K562 (cell line): ENCODE measurements at regions not wholly inside any gene's neighbourhood (a gene's known extent, or its start where the extent isn't known, plus 50 kb on each side); places are given as distances from the start of the nearest gene placed in this dataset.

Experiments
- ATAC-seq: fragments of 200-7000 bp; cut with Tn5 transposase; 3 replicates; pipeline ENCODE4 v1.9.1; 2020; ENCODE audit warnings: moderate library complexity
- BruUV-seq: library from RNA; stranded (reverse); fragments of 400-500 nt; replicated peaks from 2 replicates; lab custom pipeline; 2021; lab: Mats Ljungman, UMichigan
- CTCF ChIA-PET: fragments of 300-600 bp; formaldehyde crosslinking; extraction: SDS; loops from one replicate; lab custom pipeline; 2021; ENCODE audit warnings: low intra/inter-chr PET ratio; lab: Yijun Ruan, JAX
- POLR2A ChIA-PET: fragments of 300-600, 350-650 bp; sonication (Branson Sonifier 250); formaldehyde crosslinking; extraction: SDS; loops from one replicate; lab custom pipeline; 2021; ENCODE audit warnings: antibody characterized with exemption, inconsistent platforms; lab: Yijun Ruan, JAX
- DNase-seq, 4 experiments: peaks; one replicate each; pipeline versions ENCODE4 v3.0.0 to v3.0.0-alpha.2; 2011 to 2018; ENCODE audit warnings: low spot score in 3 of 4, mixed read lengths in 3 of 4; ENCODE audit errors: extremely low read depth in 1 of 4
- FAIRE-seq: peaks from 2 replicates; lab custom pipeline; 2011; peaks lifted over from hg19 to GRCh38; lab: Jason Lieb, UNC
- H2AFZ ChIP-seq: 2 replicates; pipeline ENCODE4 v1.6.0; 2011; ENCODE audit warnings: low read depth, low read length, control low read depth, inconsistent platforms
- H3K27ac ChIP-seq: fragments of 200-600 bp; 3 replicates; pipeline ENCODE4 v1.8.0; 2011; ENCODE audit warnings: low read depth, mild to moderate bottlenecking, control low read depth, inconsistent platforms, low read length, moderate library complexity, mixed read lengths; ENCODE audit errors: extremely low read depth
- H3K27me3 ChIP-seq, 2 experiments: fragments of 300-600 bp in 1 of 2; 2 replicates in 1 of 2; 3 replicates in 1 of 2; pipeline versions ENCODE4 v1.6.0 to v1.8.0; 2011; ENCODE audit warnings: inconsistent platforms in 2 of 2, low read length in 2 of 2, mild to moderate bottlenecking in 1 of 2, mixed read lengths in 1 of 2, moderate library complexity in 1 of 2; ENCODE audit not compliant: control insufficient read depth in 2 of 2, insufficient read depth in 2 of 2
- H3K36me3 ChIP-seq: fragments of 300-600 bp; 3 replicates; pipeline ENCODE4 v1.8.0; 2011; ENCODE audit warnings: mild to moderate bottlenecking, low read length, inconsistent platforms; ENCODE audit not compliant: control insufficient read depth, insufficient read depth
- H3K4me1 ChIP-seq, 2 experiments: fragments of 200-600 bp in 1 of 2; replicated peaks in 1 of 2; 2 replicates in 1 of 2; 3 replicates in 1 of 2; pipeline versions ENCODE4 v1.5.1 to v1.8.0; 2011; ENCODE audit warnings: inconsistent platforms in 2 of 2, low read length in 2 of 2, mild to moderate bottlenecking in 1 of 2, mixed read lengths in 1 of 2, moderate library complexity in 1 of 2; ENCODE audit not compliant: control insufficient read depth in 2 of 2, insufficient read depth in 2 of 2
- H3K4me2 ChIP-seq: 2 replicates; pipeline ENCODE4 v1.6.1; 2011; ENCODE audit warnings: low read length, control low read depth, inconsistent platforms, mixed read lengths; ENCODE audit not compliant: insufficient read depth
- H3K4me3 ChIP-seq: fragments of 200-600 bp; sonication (generic), shearing (Covaris generic); 2 replicates; pipeline ENCODE4 v1.5.1; 2016; ENCODE audit warnings: control low read depth, inconsistent platforms
- H3K79me2 ChIP-seq: fragments of 200-600 bp; 3 replicates; pipeline ENCODE4 v1.8.0; 2011; ENCODE audit warnings: low read length, inconsistent platforms; ENCODE audit not compliant: control insufficient read depth, insufficient read depth
- H3K9ac ChIP-seq, 2 experiments: 2 replicates each; pipeline versions ENCODE4 v1.6.0 to v1.6.1; 2011; ENCODE audit warnings: low read depth in 2 of 2, low read length in 2 of 2, control low read depth in 1 of 2, inconsistent platforms in 1 of 2, mild to moderate bottlenecking in 1 of 2, mixed read lengths in 1 of 2; ENCODE audit not compliant: insufficient read depth in 1 of 2
- H3K9me1 ChIP-seq: one replicate; pipeline ENCODE4 v1.6.0; 2011; ENCODE audit warnings: inconsistent platforms, mild to moderate bottlenecking, low read length, moderate library complexity; ENCODE audit not compliant: control insufficient read depth, insufficient read depth
- H3K9me3 ChIP-seq: replicated peaks from 2 replicates; pipeline ENCODE4 v1.5.1; 2011; ENCODE audit warnings: low read depth, low read length, inconsistent platforms; ENCODE audit not compliant: control insufficient read depth, insufficient read depth
- H4K20me1 ChIP-seq: replicated peaks from 2 replicates; pipeline ENCODE4 v1.6.1; 2011; ENCODE audit warnings: low read length, inconsistent platforms, mixed read lengths; ENCODE audit not compliant: control insufficient read depth, insufficient read depth
- E2F4 ChIP-seq: sonication (generic); formaldehyde crosslinking; IDR thresholded peaks from 2 replicates; pipeline ENCODE4 v1.8.0; 2022; ENCODE audit warnings: mild to moderate bottlenecking, low read depth, missing genetic modification reagents
- FUS ChIP-seq: fragments of 200-400 bp; formaldehyde crosslinking; optimal IDR thresholded peaks from 2 replicates; pipeline ENCODE3; 2017; ENCODE audit warnings: low read depth, low read length
- HLTF ChIP-seq: fragments of 450-650 bp; IDR thresholded peaks from 2 replicates; pipeline ENCODE4 v1.6.1; 2016
- HMGN3 ChIP-seq: IDR thresholded peaks from 2 replicates; pipeline ENCODE4 v1.6.1; 2011; ENCODE audit warnings: borderline replicate concordance, low read depth, mild to moderate bottlenecking, mixed read lengths, low read length; ENCODE audit not compliant: insufficient read length; ENCODE audit errors: extremely low read depth
- MCM7 ChIP-seq, 2 experiments: fragments of 450-650 bp; IDR thresholded peaks; 2 replicates each; pipeline ENCODE4 v1.6.1; 2016 to 2018
- NCOA2 ChIP-seq, 2 experiments: fragments of 450-650 bp; IDR thresholded peaks; 2 replicates each; pipeline ENCODE4 v1.6.1; 2018; ENCODE audit warnings: mild to moderate bottlenecking in 2 of 2, moderate library complexity in 1 of 2; ENCODE audit not compliant: partially characterized antibody in 2 of 2
- SREBF2 ChIP-seq: sonication (generic); formaldehyde crosslinking; IDR thresholded peaks from 2 replicates; pipeline ENCODE4 v1.4.0; 2020; ENCODE audit warnings: mild to moderate bottlenecking, missing genetic modification reagents
- TARDBP ChIP-seq: fragments of 450-650 bp; IDR thresholded peaks from 2 replicates; pipeline ENCODE4 v1.6.1; 2016
- TFE3 ChIP-seq: fragments of 450-650 bp; formaldehyde crosslinking; IDR thresholded peaks from 2 replicates; pipeline ENCODE4 v1.4.0; 2020; ENCODE audit warnings: mild to moderate bottlenecking, mixed read lengths
- XRCC5 ChIP-seq: fragments of 200-400 bp; formaldehyde crosslinking; IDR thresholded peaks from 2 replicates; pipeline ENCODE4 v1.6.1; 2017; ENCODE audit warnings: low read depth, mild to moderate bottlenecking, low read length
- YY1 ChIP-seq, 3 experiments: IDR thresholded peaks; 2 replicates each; pipeline ENCODE4 v1.6.1; 2011; ENCODE audit warnings: low read length in 2 of 3, mild to moderate bottlenecking in 2 of 3, moderate library complexity in 2 of 3, borderline replicate concordance in 1 of 3, control low read depth in 1 of 3, low read depth in 1 of 3; ENCODE audit not compliant: insufficient read depth in 3 of 3, insufficient replicate concordance in 2 of 3, control insufficient read depth in 1 of 3, insufficient read length in 1 of 3; ENCODE audit errors: extremely low read depth in 1 of 3
- ZBTB5 ChIP-seq: fragments of 450-650 bp; IDR thresholded peaks from 2 replicates; pipeline ENCODE4 v1.6.1; 2017; ENCODE audit warnings: antibody characterized with exemption
- ZFP36 ChIP-seq: fragments of 150-350 bp; IDR thresholded peaks from 2 replicates; pipeline ENCODE4 v1.6.1; 2018; ENCODE audit warnings: low read length, low read depth; ENCODE audit not compliant: partially characterized antibody
- ZFP91 ChIP-seq: sonication (generic); formaldehyde crosslinking; IDR thresholded peaks from 2 replicates; pipeline ENCODE4 v1.8.0; 2022; ENCODE audit warnings: mild to moderate bottlenecking, missing genetic modification reagents
- ZKSCAN1 ChIP-seq: fragments of 150-350 bp; IDR thresholded peaks from 2 replicates; pipeline ENCODE4 v1.6.1; 2016; ENCODE audit warnings: low read depth, low read length
- ZNF551 ChIP-seq: fragments of 250-450 bp; sonication (Bioruptor Pico); IDR thresholded peaks from 2 replicates; pipeline ENCODE4 v1.5.0; 2021; ENCODE audit warnings: mild to moderate bottlenecking, moderate library complexity
- ZZZ3 ChIP-seq: fragments of 450-650 bp; IDR thresholded peaks from 2 replicates; pipeline ENCODE4 v1.6.1; 2016; ENCODE audit warnings: antibody characterized with exemption, mild to moderate bottlenecking, moderate library complexity
- WGBS: fragments of 100-300 bp; shearing (Covaris generic); methylation state at CpG from one replicate; pipeline ENCODE4 v1.1.6; 2016; ENCODE audit warnings: low coverage, mixed read lengths; ENCODE audit not compliant: insufficient coverage; ENCODE audit errors: missing lambda C conversion rate; 5-methylcytosine and 5-hydroxymethylcytosine counted together
- in situ Hi-C: fragments of 300-500 bp; cut with MboI; formaldehyde crosslinking; loops from 4 replicates; pipeline ENCODE4 v1.15.0; 2018; ENCODE audit warnings: inconsistent platforms, mixed read lengths
- intact Hi-C: fragments of 100-400 bp; cut with micrococcal nuclease; formaldehyde crosslinking; loops from 2 replicates; pipeline ENCODE4 v1.14.2; 2022

GRCh38 chr16:6926341-6926740 lies 406.3 kb upstream of the RBFOX1 start (continued):
- TF ChIP-seq ZNF551: no peak
- no peak for TF ChIP-seq TARDBP
- no peak for TF ChIP-seq FUS

- H3K79me2 ChIP-seq: no peaks in the 10 kb centered on the region
- ChIA-PET CTCF (no interaction called here), POLR2A (no interaction called here)
- in situ Hi-C loops (no loop called here), intact Hi-C loops (no loop called here)
- H3K9me3 ChIP-seq: no peaks in the 10 kb centered on the region
- H3K4me2 ChIP-seq: no peak overlapping the region
- no peak overlapping the region for H3K9ac ChIP-seq
- no TSS peak for BruUV-seq
- 1% methylated on average over 7 of the region's 7 CpGs for WGBS
- ATAC-seq (no peak), DNase-seq (no peak), FAIRE-seq (no peak)
- H3K27ac ChIP-seq: no peak overlapping the region
- H2AFZ ChIP-seq: no peak overlapping the region
- H3K4me3 ChIP-seq: no peak overlapping the region
- H3K9me1 ChIP-seq: no peaks in the 10 kb centered on the region
- H3K36me3 ChIP-seq: no peaks in the 10 kb centered on the region
- H3K4me1 ChIP-seq: no peaks in the 10 kb centered on the region
- peaks cover 3 to 9% of the 10 kb centered on the region in 2 experiments; a peak in 3 of 5 replicates for H3K27me3 ChIP-seq
- no peaks in the 10 kb centered on the region for H4K20me1 ChIP-seq
- TF ChIP-seq ZKSCAN1 (no peak), SREBF2 (CRISPR knock-in tag) (no peak), HLTF (no peak), HMGN3 (no peak), NCOA2 (IDR thresholded peaks at IDR 0.05; ENCODE audit: partially characterized antibody in 2 of 2) (no peak), MCM7 (IDR thresholded peaks at IDR 0.05) (no peak), E2F4 (CRISPR knock-in tag) (no peak), ZZZ3 (no peak), YY1 (IDR thresholded peaks at IDR 0.05; ENCODE audit: borderline replicate concordance in 1 of 3, control insufficient read depth in 1 of 3, extremely low read depth in 1 of 3, insufficient read depth in 3 of 3, insufficient read length in 1 of 3, insufficient replicate concordance in 2 of 3, low read depth in 1 of 3, low read length in 2 of 3) (no peak), ZFP36 (no peak), ZFP91 (CRISPR knock-in tag) (no peak), XRCC5 (no peak), TFE3 (CRISPR knock-in tag) (no peak), ZBTB5 (no peak)
Measured at GRCh38 chr16:6918646-6919045, 414.0 kb upstream of the RBFOX1 start.
